Muscle layer of duodenum (tissue), 2 donors: ENCODE measurements at regions not wholly inside any gene's neighbourhood (a gene's known extent, or its start where the extent isn't known, plus 50 kb on each side); places are given as distances from the start of the nearest gene placed in this dataset.

ENCODE experiments used
- H3K27ac ChIP-seq: one replicate; pipeline ENCODE4 v1.7.0; 2013; ENCODE audit warnings: mild to moderate bottlenecking, low read length
- H3K27me3 ChIP-seq: one replicate; pipeline ENCODE4 v1.7.0; 2013; ENCODE audit warnings: low read depth, mild to moderate bottlenecking, control low read depth, low read length
- H3K36me3 ChIP-seq, 2 donors: one replicate each; pipeline ENCODE4 v1.7.0; 2013; ENCODE audit warnings: low read length in 2 of 2, control low read depth in 1 of 2, mild to moderate bottlenecking in 1 of 2; ENCODE audit not compliant: insufficient read depth in 2 of 2, control insufficient read depth in 1 of 2
- H3K4me1 ChIP-seq, 2 donors: one replicate each; pipeline ENCODE4 v1.7.0; 2013; ENCODE audit warnings: low read length in 2 of 2, mild to moderate bottlenecking in 2 of 2, control low read depth in 1 of 2, moderate library complexity in 1 of 2; ENCODE audit not compliant: insufficient read depth in 2 of 2, control insufficient read depth in 1 of 2
- H3K4me3 ChIP-seq, 2 donors: one replicate each; pipeline ENCODE4 v1.7.0; 2013; ENCODE audit warnings: low read length in 2 of 2, low read depth in 1 of 2, mild to moderate bottlenecking in 1 of 2
- H3K9me3 ChIP-seq, 2 donors: one replicate each; pipeline ENCODE4 v1.7.0; 2013; ENCODE audit warnings: low read length in 2 of 2, control low read depth in 1 of 2, mild to moderate bottlenecking in 1 of 2; ENCODE audit not compliant: control insufficient read depth in 1 of 2
- donor health status: healthy.

GRCh38 chr14:22329371-22329770 is 259.7 kb downstream of the DAD1 start:
- Histone ChIP-seq H3K27me3 (no peaks in the 10 kb centered on the region), H3K36me3 (no peaks in the 10 kb centered on the region), H3K4me3 (no peak overlapping the region), H3K4me1 (peaks cover 0 to 3% of the 10 kb centered on the region in 2 donors), H3K27ac (no peak overlapping the region), H3K9me3 (peaks cover 0 to 15% of the 10 kb centered on the region in 2 donors)

- Histone ChIP-seq H3K9me3 (peaks cover 0 to 15% of the 10 kb centered on the region in 2 donors), H3K36me3 (no peaks in the 10 kb centered on the region), H3K4me3 (no peak overlapping the region), H3K27ac (no peak overlapping the region), H3K4me1 (no peaks in the 10 kb centered on the region), H3K27me3 (no peaks in the 10 kb centered on the region)
These were observed 263.2 kb downstream of the DAD1 start for GRCh38 chr14:22325676-22326400.

GRCh38 chr14:22320362-22320750 is 268.7 kb downstream of the DAD1 start:
- Histone ChIP-seq H3K36me3 (no peaks in the 10 kb centered on the region), H3K27me3 (no peaks in the 10 kb centered on the region), H3K4me1 (no peaks in the 10 kb centered on the region), H3K4me3 (no peak overlapping the region), H3K27ac (no peak overlapping the region), H3K9me3 (no peaks in the 10 kb centered on the region)

- Histone ChIP-seq H3K36me3 (no peaks in the 10 kb centered on the region), H3K4me3 (no peak overlapping the region), H3K4me1 (no peaks in the 10 kb centered on the region), H3K9me3 (no peaks in the 10 kb centered on the region), H3K27me3 (no peaks in the 10 kb centered on the region), H3K27ac (no peak overlapping the region)
These were observed 269.3 kb downstream of the DAD1 start for GRCh38 chr14:22319526-22320361.

GRCh38 chr14:22318951-22319350 is 270.1 kb downstream of the DAD1 start:
- no peak overlapping the region for H3K27ac ChIP-seq
- H3K4me1 ChIP-seq = no peaks in the 10 kb centered on the region
- no peaks in the 10 kb centered on the region for H3K36me3 ChIP-seq
- H3K9me3 ChIP-seq = no peaks in the 10 kb centered on the region
- H3K27me3 ChIP-seq = no peaks in the 10 kb centered on the region
- H3K4me3 ChIP-seq = no peak overlapping the region

- Histone ChIP-seq H3K36me3 (no peaks in the 10 kb centered on the region), H3K9me3 (no peaks in the 10 kb centered on the region), H3K27me3 (no peaks in the 10 kb centered on the region), H3K27ac (no peak overlapping the region), H3K4me1 (no peaks in the 10 kb centered on the region), H3K4me3 (no peak overlapping the region)
These were observed 272.6 kb downstream of the DAD1 start for GRCh38 chr14:22316473-22316872.

GRCh38 chr14:22315336-22315735 is 273.7 kb downstream of the DAD1 start:
- H3K4me1 ChIP-seq = no peaks in the 10 kb centered on the region
- H3K27me3 ChIP-seq = no peaks in the 10 kb centered on the region
- H3K4me3 ChIP-seq = no peak overlapping the region
- H3K9me3 ChIP-seq = no peaks in the 10 kb centered on the region
- H3K36me3 ChIP-seq = no peaks in the 10 kb centered on the region
- no peak overlapping the region for H3K27ac ChIP-seq

GRCh38 chr14:22314183-22314820 is 274.7 kb downstream of the DAD1 start:
- H3K4me1 ChIP-seq = no peaks in the 10 kb centered on the region
- no peaks in the 10 kb centered on the region for H3K27me3 ChIP-seq
- H3K27ac ChIP-seq = no peak overlapping the region
- no peaks in the 10 kb centered on the region for H3K9me3 ChIP-seq
- H3K36me3 ChIP-seq = no peaks in the 10 kb centered on the region
- no peak overlapping the region for H3K4me3 ChIP-seq

- Histone ChIP-seq H3K27me3 (no peaks in the 10 kb centered on the region), H3K4me3 (no peak overlapping the region), H3K9me3 (no peaks in the 10 kb centered on the region), H3K4me1 (no peaks in the 10 kb centered on the region), H3K36me3 (no peaks in the 10 kb centered on the region), H3K27ac (no peak overlapping the region)
These were observed 275.7 kb downstream of the DAD1 start for GRCh38 chr14:22313172-22313801.

- H3K4me1 ChIP-seq = no peaks in the 10 kb centered on the region
- H3K9me3 ChIP-seq = no peaks in the 10 kb centered on the region
- no peak overlapping the region for H3K27ac ChIP-seq
- no peaks in the 10 kb centered on the region for H3K36me3 ChIP-seq
- no peak overlapping the region for H3K4me3 ChIP-seq
- no peaks in the 10 kb centered on the region for H3K27me3 ChIP-seq
These were observed 277.4 kb downstream of the DAD1 start for GRCh38 chr14:22311636-22312035.

- H3K4me3 ChIP-seq = no peak overlapping the region
- H3K4me1 ChIP-seq = no peaks in the 10 kb centered on the region
- no peak overlapping the region for H3K27ac ChIP-seq
- H3K27me3 ChIP-seq = no peaks in the 10 kb centered on the region
- H3K36me3 ChIP-seq = no peaks in the 10 kb centered on the region
- H3K9me3 ChIP-seq = no peaks in the 10 kb centered on the region
These were observed 283.4 kb downstream of the DAD1 start for GRCh38 chr14:22305607-22306006.
